ENCODE measurements at regions not wholly inside any gene's neighbourhood (a gene's known extent, or its start where the extent isn't known, plus 50 kb on each side); places are given as distances from the start of the nearest gene placed in this dataset.

- no peak for TF ChIP-seq POLR2AphosphoS5 (IDR thresholded peaks at IDR 0.05)
- TF ChIP-seq EP300 (IDR thresholded peaks at IDR 0.05): no peak
- TF ChIP-seq POLR2A (IDR thresholded peaks at IDR 0.05): no peak
Observed at GRCh38 chr4:164239433-164239832, 514.5 kb upstream of the SMIM31 start.

Measured in suprapubic skin (tissue), 4 donors.